Uterus (tissue), 3 donors: ENCODE measurements at regions not wholly inside any gene's neighbourhood (a gene's known extent, or its start where the extent isn't known, plus 50 kb on each side); places are given as distances from the start of the nearest gene placed in this dataset.
"Not testable (repeated sequence)": the region's sequence is repeated elsewhere in the genome, so short reads cannot be mapped to it uniquely, and the experiment has no call there.

Source experiments
- DNase-seq, 2 donors: peaks; one replicate each; pipeline ENCODE4 v3.0.0-alpha.2; 2019 to 2020
- H3K27ac ChIP-seq, 2 donors: fragments of 200-600 bp; sonication (generic); 1 replicate in 1 of 2; 2 replicates in 1 of 2; pipeline ENCODE4 v1.5.1; 2016 to 2018
- H3K27me3 ChIP-seq, 2 donors: fragments of 200-600 bp; sonication (generic); one replicate each; pipeline ENCODE4 v1.5.1; 2018 to 2019; ENCODE audit warnings: control low read depth in 1 of 2
- H3K36me3 ChIP-seq, 2 donors: fragments of 200-600 bp; sonication (generic); one replicate each; pipeline ENCODE4 v1.5.1; 2019; ENCODE audit warnings: control low read depth in 1 of 2
- H3K4me1 ChIP-seq, 2 donors: fragments of 200-600 bp; sonication (generic); one replicate each; pipeline ENCODE4 v1.5.1; 2018 to 2019; ENCODE audit warnings: control low read depth in 1 of 2
- H3K4me3 ChIP-seq, 2 donors: fragments of 200-600 bp; sonication (generic); 1 replicate in 1 of 2; 2 replicates in 1 of 2; pipeline ENCODE4 v1.5.1; 2018 to 2019; ENCODE audit warnings: mild to moderate bottlenecking in 1 of 2
- H3K9me3 ChIP-seq, 2 donors: fragments of 200-600 bp; sonication (generic); one replicate each; pipeline ENCODE4 v1.5.1; 2019; ENCODE audit warnings: control low read depth in 1 of 2
- CTCF ChIP-seq, 4 experiments: fragments of 200-600 bp in 2 of 4; fragments of 450-650 bp in 2 of 4; sonication (generic) in 2 of 4; IDR thresholded peaks; one replicate each; pipeline ENCODE4 v1.5.1; 2016 to 2019; ENCODE audit warnings: antibody characterized with exemption in 4 of 4, mild to moderate bottlenecking in 2 of 4, moderate library complexity in 1 of 4
- POLR2A ChIP-seq, 2 donors: fragments of 450-650 bp; IDR thresholded peaks; one replicate each; pipeline ENCODE4 v1.6.1; 2016; ENCODE audit warnings: antibody characterized with exemption in 2 of 2, mild to moderate bottlenecking in 1 of 2, moderate library complexity in 1 of 2
- intact Hi-C: fragments of 100-400 bp; cut with DNase I; formaldehyde crosslinking; loops from one replicate; pipeline ENCODE4 v1.15.1; 2023; ENCODE audit warnings: low total_unique reads
- donor health status: DM: yes; HTN: yes; CAD: no.

DNA sequence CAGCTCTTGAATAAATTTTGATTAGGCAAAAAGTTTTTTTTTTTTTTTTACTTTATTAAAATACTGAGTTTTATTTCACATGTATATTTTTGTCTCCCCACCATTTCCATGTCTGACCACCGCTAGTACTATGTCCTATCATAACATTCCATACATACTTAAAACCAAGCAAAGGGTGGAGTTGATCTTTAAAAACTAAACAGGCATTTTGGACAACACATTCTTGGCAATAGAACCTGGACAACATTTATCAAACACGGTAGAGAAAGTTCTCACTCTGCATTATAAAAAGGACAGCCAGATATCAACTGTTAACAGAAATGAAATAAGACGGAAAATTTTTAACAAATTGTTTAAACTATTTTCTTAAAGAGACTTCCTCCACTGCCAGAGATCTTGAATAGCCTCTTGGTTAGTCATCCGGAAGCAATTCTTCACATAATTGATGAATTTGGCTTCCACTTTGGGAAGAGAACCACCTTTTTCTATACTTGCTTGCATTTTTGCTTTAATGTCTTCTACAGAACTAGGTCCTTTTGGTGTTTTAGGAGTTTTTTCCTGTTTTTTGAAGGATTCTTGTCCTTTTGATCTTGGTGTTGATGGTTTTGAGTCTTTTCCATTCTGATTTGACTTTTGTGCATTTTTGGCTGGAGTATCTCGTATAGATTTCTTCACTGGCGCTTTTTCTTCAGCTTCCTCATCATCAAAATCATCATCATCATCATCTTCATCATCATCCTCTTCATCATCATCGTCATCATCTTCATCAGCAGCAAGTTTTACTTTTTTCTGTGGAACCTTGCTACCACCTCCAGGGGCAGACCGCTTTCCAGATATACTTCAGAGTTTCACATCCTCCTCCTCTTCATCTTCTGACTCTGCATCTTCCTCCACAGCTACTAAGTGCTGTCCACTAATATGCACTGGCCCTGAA, 58.7 kb downstream of the POU5F2 start:
- H3K4me1 ChIP-seq, DNase-seq, H3K27ac ChIP-seq, intact Hi-C loops, H3K4me3 ChIP-seq, H3K27me3 ChIP-seq, H3K36me3 ChIP-seq, H3K9me3 ChIP-seq: not testable (repeated sequence)

GRCh38 chr5:93681432-93681831, 60.0 kb downstream of the POU5F2 start:
- Histone ChIP-seq H3K9me3 (no peaks in the 10 kb centered on the region), H3K36me3 (no peaks in the 10 kb centered on the region), H3K27me3 (no peaks in the 10 kb centered on the region), H3K27ac (no peak overlapping the region), H3K4me1 (no peaks in the 10 kb centered on the region), H3K4me3 (no peak overlapping the region)
- TF ChIP-seq CTCF (IDR thresholded peaks at IDR 0.05) (no peak), POLR2A (IDR thresholded peaks at IDR 0.05) (no peak)
- intact Hi-C loops = no loop called here
- DNase-seq = no peak

DNA sequence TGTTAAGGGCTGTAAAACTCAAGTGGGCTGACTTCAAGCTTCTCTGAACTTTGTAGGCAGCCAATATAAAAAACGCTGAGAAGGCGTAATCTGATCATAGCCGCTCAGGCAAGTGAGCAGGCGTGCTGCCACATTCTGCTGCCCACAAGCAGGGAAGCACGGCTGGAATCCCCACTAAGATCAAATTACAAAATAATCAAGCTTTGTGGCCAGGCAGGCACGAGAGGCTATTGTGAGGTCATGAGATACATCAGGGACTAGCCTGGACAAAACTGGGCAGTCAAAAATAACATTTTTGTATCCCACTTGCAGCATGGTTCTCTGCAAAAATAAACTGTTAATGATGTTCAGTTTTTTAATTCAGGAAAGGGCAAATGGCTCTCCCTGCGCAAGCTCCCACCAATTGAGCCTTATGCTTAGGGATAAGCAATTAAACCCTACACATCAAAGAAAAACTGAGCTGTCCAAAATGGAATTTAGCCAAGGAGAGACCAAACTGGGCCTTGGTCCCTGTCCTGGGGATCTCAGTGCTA, 64.0 kb downstream of the POU5F2 start:
- Histone ChIP-seq H3K27me3 (no peaks in the 10 kb centered on the region), H3K36me3 (no peaks in the 10 kb centered on the region), H3K9me3 (no peaks in the 10 kb centered on the region), H3K27ac (no peak overlapping the region), H3K4me3 (no peak overlapping the region), H3K4me1 (no peaks in the 10 kb centered on the region)
- intact Hi-C loops = no loop called here
- TF ChIP-seq POLR2A (IDR thresholded peaks at IDR 0.05) (no peak), CTCF (IDR thresholded peaks at IDR 0.05) (no peak)
- peak in 1 of 2 donors; percentile 25 for DNase-seq

DNA sequence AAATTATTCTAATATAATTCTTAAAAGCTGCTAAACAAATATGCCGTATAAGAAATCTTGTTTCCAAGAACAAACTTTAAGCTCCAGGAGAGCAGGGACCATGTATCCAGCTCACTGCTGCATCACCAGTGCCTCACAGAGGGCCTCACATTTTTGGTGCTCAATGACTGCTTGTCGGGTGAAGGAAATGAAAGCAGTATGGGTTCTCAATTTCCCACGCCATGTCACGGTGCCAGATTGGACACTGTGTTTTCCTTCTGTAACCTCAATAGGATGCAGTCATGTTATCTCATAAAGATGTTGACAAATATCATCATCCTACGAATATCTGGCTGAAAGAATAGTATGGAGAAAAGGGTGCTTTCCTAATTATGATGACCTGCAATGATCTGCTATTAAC, 64.7 kb downstream of the POU5F2 start:
- no peak for DNase-seq
- Histone ChIP-seq H3K27ac (no peak overlapping the region), H3K4me1 (no peaks in the 10 kb centered on the region), H3K9me3 (no peaks in the 10 kb centered on the region), H3K27me3 (no peaks in the 10 kb centered on the region), H3K36me3 (no peaks in the 10 kb centered on the region), H3K4me3 (no peak overlapping the region)
- TF ChIP-seq POLR2A (IDR thresholded peaks at IDR 0.05) (no peak), CTCF (IDR thresholded peaks at IDR 0.05) (no peak)
- intact Hi-C loops = no loop called here

- DNase-seq = no peak
- H3K27ac ChIP-seq = no peak overlapping the region
- no peaks in the 10 kb centered on the region for H3K4me1 ChIP-seq
- no peaks in the 10 kb centered on the region for H3K9me3 ChIP-seq
- no peak for TF ChIP-seq POLR2A (IDR thresholded peaks at IDR 0.05)
- no peak for TF ChIP-seq CTCF (IDR thresholded peaks at IDR 0.05)
- H3K36me3 ChIP-seq = no peaks in the 10 kb centered on the region
- no peak overlapping the region for H3K4me3 ChIP-seq
- intact Hi-C loops = no loop called here
- no peaks in the 10 kb centered on the region for H3K27me3 ChIP-seq
These were observed 65.6 kb downstream of the POU5F2 start for GRCh38 chr5:93675460-93676450.
